Upper lobe of right lung (tissue), 1 donor: ENCODE measurements at regions not wholly inside any gene's neighbourhood (a gene's known extent, or its start where the extent isn't known, plus 50 kb on each side); places are given as distances from the start of the nearest gene placed in this dataset.

Source experiments
- ATAC-seq: fragments of 200-7000 bp; cut with Tn5 transposase; one replicate; pipeline ENCODE4 v1.9.1; 2020; ENCODE audit warnings: mild to moderate bottlenecking, moderate library complexity
- DNase-seq: peaks from one replicate; pipeline ENCODE4 v3.0.0-alpha.2; 2020
- H3K27ac ChIP-seq: fragments of 200-600 bp; one replicate; pipeline ENCODE4 v1.8.0; 2022
- H3K27me3 ChIP-seq: fragments of 200-600 bp; one replicate; pipeline ENCODE4 v1.8.0; 2022; ENCODE audit warnings: mild to moderate bottlenecking
- H3K36me3 ChIP-seq: fragments of 200-600 bp; one replicate; pipeline ENCODE4 v1.8.0; 2022
- H3K4me1 ChIP-seq: fragments of 200-600 bp; one replicate; pipeline ENCODE4 v1.8.0; 2022
- H3K4me3 ChIP-seq: fragments of 200-600 bp; one replicate; pipeline ENCODE4 v1.8.0; 2022; ENCODE audit warnings: mild to moderate bottlenecking
- H3K9me3 ChIP-seq: fragments of 200-600 bp; one replicate; pipeline ENCODE4 v1.8.0; 2022
- CTCF ChIP-seq: fragments of 200-600 bp; IDR thresholded peaks from one replicate; pipeline ENCODE4 v1.8.0; 2022; ENCODE audit warnings: antibody characterized with exemption
- intact Hi-C: fragments of 100-400 bp; cut with DNase I; formaldehyde crosslinking; loops from one replicate; pipeline ENCODE4 v1.11.0; 2022
- donor health status: DM: no; HTN: yes; CAD: no; lungs with severe emphysema.

DNA sequence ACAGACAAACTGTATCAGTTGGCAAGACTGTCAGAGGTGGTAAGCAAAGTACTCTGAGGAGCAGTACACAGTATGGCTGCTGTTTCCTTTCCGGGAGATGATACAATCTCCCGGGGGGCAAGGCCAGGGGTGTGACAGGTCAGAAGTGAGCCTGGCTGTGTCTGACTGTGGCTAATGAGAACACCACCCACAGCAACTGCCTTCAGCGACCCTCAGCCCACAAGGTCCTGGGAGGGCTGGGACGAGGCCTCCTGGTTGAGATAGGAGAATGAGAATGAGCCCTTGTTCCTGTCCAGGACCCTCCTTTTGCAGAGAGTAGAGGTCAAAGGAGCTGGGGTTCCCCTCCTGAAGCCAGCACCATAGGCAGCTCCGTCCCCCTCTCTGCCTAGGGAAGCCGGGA is 421.7 kb downstream of the TCERG1L start:
- Histone ChIP-seq H3K9me3 (no peaks in the 10 kb centered on the region), H3K27me3 (no peaks in the 10 kb centered on the region), H3K36me3 (no peaks in the 10 kb centered on the region), H3K4me3 (no peak overlapping the region), H3K4me1 (no peaks in the 10 kb centered on the region), H3K27ac (no peak overlapping the region)
- intact Hi-C loops, result no loop called here
- no peak for TF ChIP-seq CTCF
- ATAC-seq (no peak), DNase-seq (no peak)

DNA sequence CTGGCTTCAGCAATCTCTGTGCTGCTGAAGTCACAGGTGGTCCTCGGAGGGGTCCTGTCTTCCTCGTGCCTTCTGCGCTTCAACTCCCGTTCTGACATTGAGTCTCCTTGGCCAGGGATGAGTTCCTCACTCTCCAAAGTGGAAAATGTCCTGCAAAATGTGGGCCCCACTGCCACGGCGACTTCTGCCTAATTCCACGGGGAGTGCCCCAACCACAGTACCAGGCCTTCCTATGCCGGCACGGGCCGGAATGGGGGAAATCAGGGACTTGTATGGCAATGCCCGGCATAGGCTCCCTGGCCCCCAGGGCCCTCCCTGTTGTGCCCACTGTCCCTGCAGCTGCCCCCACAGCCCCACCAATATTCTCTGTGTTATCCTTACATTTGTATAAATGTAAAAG is 420.5 kb downstream of the TCERG1L start:
- no peak for TF ChIP-seq CTCF
- Histone ChIP-seq H3K4me1 (no peaks in the 10 kb centered on the region), H3K9me3 (no peaks in the 10 kb centered on the region), H3K27me3 (no peaks in the 10 kb centered on the region), H3K36me3 (no peaks in the 10 kb centered on the region), H3K27ac (no peak overlapping the region), H3K4me3 (no peak overlapping the region)
- DNase-seq (no peak), ATAC-seq (no peak)
- intact Hi-C loops, result no loop called here

DNA sequence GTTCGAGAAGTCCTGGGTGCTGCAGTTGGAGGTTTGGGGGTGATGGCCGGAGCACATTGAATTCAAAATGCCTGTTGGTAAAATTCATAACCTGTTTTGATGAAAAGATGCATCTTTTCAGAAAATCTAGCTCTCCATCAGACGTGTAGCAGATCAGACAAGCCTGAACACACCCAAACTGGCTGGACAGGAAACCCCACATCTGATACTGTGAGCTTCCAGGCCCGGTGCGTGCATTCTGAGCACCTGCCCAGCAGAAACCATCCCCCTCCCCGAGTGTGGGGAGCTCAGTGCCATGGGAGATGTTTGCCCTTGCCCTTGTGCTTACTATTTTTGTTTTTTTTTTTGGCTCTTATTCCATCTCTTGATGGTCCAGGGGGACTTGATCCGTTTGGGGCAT is 417.1 kb downstream of the TCERG1L start:
- Histone ChIP-seq H3K4me1 (no peaks in the 10 kb centered on the region), H3K4me3 (no peak overlapping the region), H3K27me3 (peaks cover 6% of the 10 kb centered on the region), H3K27ac (no peak overlapping the region), H3K9me3 (no peaks in the 10 kb centered on the region), H3K36me3 (no peaks in the 10 kb centered on the region)
- ATAC-seq (no peak), DNase-seq (no peak)
- no peak for TF ChIP-seq CTCF
- intact Hi-C loops, result no loop called here

- Histone ChIP-seq H3K27ac (no peak overlapping the region), H3K4me3 (no peak overlapping the region), H3K4me1 (no peaks in the 10 kb centered on the region), H3K9me3 (no peaks in the 10 kb centered on the region), H3K27me3 (peaks cover 6% of the 10 kb centered on the region), H3K36me3 (no peaks in the 10 kb centered on the region)
- ATAC-seq (no peak), DNase-seq (no peak)
- intact Hi-C loops, result no loop called here
- no peak for TF ChIP-seq CTCF
These were observed 416.4 kb downstream of the TCERG1L start for GRCh38 chr10:130895161-130895560.

DNA sequence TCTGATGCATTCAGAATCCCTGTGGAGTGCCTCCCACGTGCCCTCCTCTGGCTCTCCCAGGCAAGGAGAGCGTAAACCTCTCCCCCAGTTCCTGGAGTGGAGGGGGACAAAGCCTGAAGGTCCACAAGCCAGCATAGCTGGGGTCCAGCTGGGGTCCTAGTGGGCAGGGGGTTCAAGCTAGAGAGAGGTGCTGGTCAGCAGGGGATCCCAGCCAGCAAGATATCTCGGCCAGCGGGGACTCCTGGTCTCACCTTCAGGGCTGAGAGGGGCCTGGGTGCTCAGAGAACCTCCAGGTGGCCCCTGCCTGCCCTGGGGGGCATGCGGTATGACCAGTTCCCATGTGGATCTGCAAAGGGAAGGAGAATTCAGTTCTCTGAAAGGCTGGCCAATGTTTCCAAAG is 413.7 kb downstream of the TCERG1L start:
- intact Hi-C loops, result no loop called here
- DNase-seq (no peak), ATAC-seq (no peak)
- no peak overlapping the region for H3K4me3 ChIP-seq
- no peak for TF ChIP-seq CTCF
- no peaks in the 10 kb centered on the region for H3K9me3 ChIP-seq
- no peak overlapping the region for H3K27ac ChIP-seq
- no peaks in the 10 kb centered on the region for H3K4me1 ChIP-seq
- H3K36me3 ChIP-seq, result no peaks in the 10 kb centered on the region
- H3K27me3 ChIP-seq, result peaks cover 6% of the 10 kb centered on the region

DNA sequence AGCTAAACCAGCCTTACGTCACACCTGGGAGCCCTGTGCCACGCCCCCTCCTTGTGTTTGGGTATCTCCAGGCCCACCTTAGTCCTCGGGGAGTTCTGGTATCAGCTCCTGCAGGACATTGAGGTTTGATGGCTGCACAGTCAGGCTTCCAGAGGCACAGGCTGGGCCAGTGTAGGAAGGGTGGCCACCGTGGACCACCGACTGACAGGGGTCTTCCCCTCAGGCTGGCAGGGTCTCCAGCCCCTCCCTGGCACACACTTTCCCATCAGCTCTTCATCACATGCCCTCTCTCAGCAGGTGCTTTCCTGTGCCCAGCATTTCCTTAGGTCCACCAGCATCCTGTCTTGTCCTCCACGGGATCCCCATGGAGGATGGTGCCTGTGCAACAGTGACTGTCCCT is 413.1 kb downstream of the TCERG1L start:
- Histone ChIP-seq H3K27ac (no peak overlapping the region), H3K36me3 (no peaks in the 10 kb centered on the region), H3K4me1 (no peaks in the 10 kb centered on the region), H3K4me3 (no peak overlapping the region), H3K27me3 (peaks cover 6% of the 10 kb centered on the region), H3K9me3 (no peaks in the 10 kb centered on the region)
- no peak for TF ChIP-seq CTCF
- intact Hi-C loops, result no loop called here
- DNase-seq (no peak), ATAC-seq (peak; percentile 12)
